C4-2B (cell line): ENCODE measurements at regions not wholly inside any gene's neighbourhood (a gene's known extent, or its start where the extent isn't known, plus 50 kb on each side); places are given as distances from the start of the nearest gene placed in this dataset.

ENCODE experiments used
- CTCF ChIP-seq: fragments of 450-650 bp; conservative IDR thresholded peaks from 2 replicates; pipeline ENCODE4 v1.5.1; 2017; ENCODE audit warnings: mild to moderate bottlenecking
- ZFX ChIP-seq: fragments of 450-650 bp; IDR thresholded peaks from 2 replicates; pipeline ENCODE4 v1.6.1; 2017

GRCh38 chr21:38114717-38115333, 142.0 kb upstream of the KCNJ15 start:
- TF ChIP-seq CTCF: no peak
- no peak for TF ChIP-seq ZFX
